Skeletal muscle satellite cell (primary cell): ENCODE measurements at regions not wholly inside any gene's neighbourhood (a gene's known extent, or its start where the extent isn't known, plus 50 kb on each side); places are given as distances from the start of the nearest gene placed in this dataset.

Experiments used
- H3K27me3 ChIP-seq: 2 replicates; pipeline ENCODE4 v1.7.0; 2013; ENCODE audit warnings: low read length; ENCODE audit not compliant: control insufficient read depth, insufficient read depth
- H3K36me3 ChIP-seq: 2 replicates; pipeline ENCODE4 v1.7.0; 2013; ENCODE audit warnings: mild to moderate bottlenecking, control low read depth, low read length; ENCODE audit not compliant: insufficient read depth
- H3K4me1 ChIP-seq: 2 replicates; pipeline ENCODE4 v1.7.0; 2013; ENCODE audit warnings: low read length; ENCODE audit not compliant: control insufficient read depth, insufficient read depth
- H3K4me2 ChIP-seq: 2 replicates; pipeline ENCODE4 v1.7.0; 2013; ENCODE audit warnings: mild to moderate bottlenecking, low read length
- H3K4me3 ChIP-seq: 2 replicates; pipeline ENCODE4 v1.7.0; 2013; ENCODE audit warnings: low read length
- H3K9ac ChIP-seq: 2 replicates; pipeline ENCODE4 v1.7.0; 2013; ENCODE audit warnings: mild to moderate bottlenecking, low read depth, low read length, moderate library complexity
- H3K9me3 ChIP-seq: replicated peaks from 2 replicates; pipeline ENCODE4 v1.7.0; 2013; ENCODE audit warnings: mild to moderate bottlenecking, control low read depth, low read length

DNA sequence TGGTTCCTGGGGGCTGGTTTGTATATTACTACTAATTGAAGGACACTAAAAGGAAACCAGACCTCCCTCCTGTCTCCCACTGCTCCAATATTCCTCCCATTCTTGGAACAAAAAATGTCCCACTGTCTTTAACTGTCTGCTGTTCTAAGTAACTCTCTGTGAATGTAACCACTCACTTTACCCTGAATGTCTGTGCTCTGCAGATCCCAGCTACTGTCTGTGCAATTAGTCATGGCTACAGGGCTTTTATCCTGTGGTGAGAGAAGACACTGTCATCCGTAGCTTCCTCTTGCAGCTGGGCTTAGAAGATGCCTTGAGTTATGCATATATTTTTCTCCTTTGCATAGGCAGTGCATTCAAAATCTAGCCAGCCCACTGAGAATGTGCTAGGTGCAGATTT is 853.8 kb downstream of the CDH8 start:
- no peaks in the 10 kb centered on the region for H3K4me1 ChIP-seq
- H3K27me3 ChIP-seq, result no peaks in the 10 kb centered on the region
- no peak overlapping the region for H3K4me2 ChIP-seq
- no peak overlapping the region for H3K9ac ChIP-seq
- H3K9me3 ChIP-seq, result peaks cover 3% of the 10 kb centered on the region
- H3K4me3 ChIP-seq, result no peak overlapping the region
- H3K36me3 ChIP-seq, result no peaks in the 10 kb centered on the region

DNA sequence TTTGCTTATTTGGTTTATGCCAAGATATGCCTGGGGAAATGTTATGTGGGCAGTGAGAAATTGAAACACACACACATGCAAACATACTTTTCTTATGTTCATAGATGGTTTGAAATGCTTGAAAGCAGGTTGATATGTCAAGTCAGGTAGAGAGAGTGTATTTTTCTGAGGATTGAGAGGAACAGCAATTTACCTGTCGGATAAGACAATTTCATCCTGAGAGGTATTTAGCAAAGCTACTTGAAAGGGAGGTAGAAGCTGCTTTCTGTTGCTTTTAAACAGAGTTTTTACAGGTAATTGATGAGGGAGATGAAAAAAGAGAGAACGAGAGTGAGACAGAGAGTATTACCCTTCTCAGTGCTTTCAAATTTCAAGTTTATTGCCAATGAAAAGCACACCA is 854.3 kb downstream of the CDH8 start:
- no peaks in the 10 kb centered on the region for H3K27me3 ChIP-seq
- peaks cover 3% of the 10 kb centered on the region for H3K9me3 ChIP-seq
- no peak overlapping the region for H3K4me3 ChIP-seq
- no peaks in the 10 kb centered on the region for H3K36me3 ChIP-seq
- H3K4me1 ChIP-seq, result no peaks in the 10 kb centered on the region
- H3K4me2 ChIP-seq, result no peak overlapping the region
- no peak overlapping the region for H3K9ac ChIP-seq

DNA sequence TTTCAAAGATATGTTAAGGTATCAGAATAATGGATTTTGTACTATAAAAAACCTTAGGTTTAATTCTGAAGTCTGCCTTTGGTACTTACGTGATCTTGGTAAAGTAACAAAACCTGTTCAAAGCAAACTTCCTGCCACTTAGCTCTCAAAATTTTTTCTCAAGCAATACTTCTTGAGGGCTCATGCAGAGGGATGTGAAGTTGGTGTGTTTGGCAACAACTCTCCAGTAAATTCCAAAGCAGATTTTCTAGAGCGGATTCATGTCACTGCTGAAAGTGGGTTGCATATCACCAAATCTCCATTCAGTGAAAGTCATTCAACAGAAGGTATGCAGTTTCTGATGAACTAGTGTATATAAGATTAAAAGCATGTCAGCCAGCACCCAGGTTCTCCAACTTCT is 856.7 kb downstream of the CDH8 start:
- Histone ChIP-seq H3K36me3 (no peaks in the 10 kb centered on the region), H3K9me3 (peaks cover 3% of the 10 kb centered on the region), H3K4me2 (no peak overlapping the region), H3K27me3 (no peaks in the 10 kb centered on the region), H3K4me3 (no peak overlapping the region), H3K4me1 (no peaks in the 10 kb centered on the region), H3K9ac (no peak overlapping the region)

DNA sequence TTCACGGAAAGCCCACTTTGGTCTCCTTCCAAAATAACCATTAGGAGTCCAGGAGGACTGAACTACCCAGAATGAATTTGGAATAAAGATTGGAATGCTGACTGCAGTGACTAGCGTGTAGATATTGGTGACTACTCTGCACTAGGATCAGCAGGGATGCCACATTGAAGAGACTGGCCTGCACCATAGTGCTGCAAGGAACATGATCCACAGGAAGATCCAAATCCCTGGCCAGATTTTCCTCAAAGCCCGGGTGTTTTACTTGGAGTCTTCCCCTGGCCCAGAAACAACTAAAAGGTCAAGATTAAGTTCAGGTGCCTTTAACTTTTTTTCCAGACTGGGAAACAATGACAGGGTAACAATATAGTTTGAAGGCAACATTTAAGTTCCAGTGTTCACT is 870.4 kb downstream of the CDH8 start:
- H3K9me3 ChIP-seq, result no peaks in the 10 kb centered on the region
- H3K27me3 ChIP-seq, result no peaks in the 10 kb centered on the region
- H3K4me1 ChIP-seq, result no peaks in the 10 kb centered on the region
- H3K4me2 ChIP-seq, result no peak overlapping the region
- H3K4me3 ChIP-seq, result no peak overlapping the region
- H3K9ac ChIP-seq, result no peak overlapping the region
- no peaks in the 10 kb centered on the region for H3K36me3 ChIP-seq

DNA sequence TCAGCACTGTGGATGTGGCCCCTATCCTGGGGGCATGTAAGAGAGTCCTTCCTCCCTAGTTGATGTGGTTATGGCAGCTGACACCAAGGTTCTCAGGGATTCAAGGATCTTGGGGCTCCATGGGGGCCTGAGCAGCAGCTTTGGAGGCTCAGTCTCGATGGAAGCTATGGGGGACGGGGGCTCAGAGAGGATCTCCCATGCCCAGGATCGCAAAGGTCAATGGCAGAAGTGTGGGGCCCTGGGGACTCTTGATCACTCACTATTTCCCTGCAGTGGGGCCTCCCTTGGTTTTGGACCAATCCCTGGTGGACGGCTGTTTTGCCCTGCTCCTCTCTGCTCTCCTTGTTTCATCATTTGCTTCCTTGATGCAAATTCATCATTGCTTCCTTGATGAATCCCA is 885.9 kb downstream of the CDH8 start:
- Histone ChIP-seq H3K9ac (no peak overlapping the region), H3K4me3 (no peak overlapping the region), H3K4me1 (no peaks in the 10 kb centered on the region), H3K27me3 (no peaks in the 10 kb centered on the region), H3K4me2 (no peak overlapping the region), H3K36me3 (no peaks in the 10 kb centered on the region), H3K9me3 (peaks cover 2% of the 10 kb centered on the region)

DNA sequence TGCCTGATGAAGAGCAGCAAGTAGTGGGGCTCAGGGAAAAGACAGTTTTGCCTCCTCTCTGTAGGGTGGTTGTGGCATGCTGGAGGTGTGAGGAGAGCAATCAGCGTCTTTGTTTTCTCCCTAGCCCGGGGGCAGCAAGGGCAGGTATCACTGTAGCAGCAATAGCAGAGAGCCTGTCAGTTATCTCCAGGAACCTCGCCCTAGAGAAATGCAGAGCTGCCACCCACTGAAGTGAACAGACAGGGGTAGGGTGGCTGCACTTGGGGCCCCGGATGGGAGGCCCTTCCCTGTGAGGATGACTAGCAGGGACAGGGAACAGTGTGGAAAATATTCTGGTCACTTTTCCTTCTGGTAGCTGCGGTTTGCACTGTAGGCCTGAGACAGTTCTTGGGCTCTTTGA is 886.5 kb downstream of the CDH8 start:
- H3K9me3 ChIP-seq, result peaks cover 2% of the 10 kb centered on the region
- H3K9ac ChIP-seq, result no peak overlapping the region
- H3K4me3 ChIP-seq, result no peak overlapping the region
- no peaks in the 10 kb centered on the region for H3K36me3 ChIP-seq
- H3K4me1 ChIP-seq, result no peaks in the 10 kb centered on the region
- H3K27me3 ChIP-seq, result no peaks in the 10 kb centered on the region
- H3K4me2 ChIP-seq, result no peak overlapping the region

DNA sequence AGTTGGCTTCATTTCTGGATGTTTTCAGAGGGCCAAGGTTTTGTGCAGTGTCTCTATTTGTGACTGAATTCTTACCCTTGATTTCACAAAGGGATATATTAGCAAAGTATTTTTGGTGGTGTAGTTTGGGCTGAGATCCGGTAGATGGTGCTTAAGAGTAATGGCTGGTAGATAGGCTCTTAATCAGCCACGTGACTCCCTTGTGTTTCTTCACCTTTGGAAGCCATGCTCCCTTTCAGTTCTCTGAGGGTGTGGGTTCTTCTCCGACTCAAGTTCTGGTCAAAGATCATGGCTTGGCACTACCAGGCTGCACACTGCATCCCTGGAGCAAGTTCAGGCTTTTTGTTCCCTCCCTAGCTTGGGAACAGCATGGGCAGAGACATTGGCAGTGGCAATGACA is 887.3 kb downstream of the CDH8 start:
- no peaks in the 10 kb centered on the region for H3K4me1 ChIP-seq
- no peak overlapping the region for H3K9ac ChIP-seq
- H3K4me2 ChIP-seq, result no peak overlapping the region
- H3K36me3 ChIP-seq, result no peaks in the 10 kb centered on the region
- H3K27me3 ChIP-seq, result no peaks in the 10 kb centered on the region
- no peak overlapping the region for H3K4me3 ChIP-seq
- H3K9me3 ChIP-seq, result peaks cover 2% of the 10 kb centered on the region

DNA sequence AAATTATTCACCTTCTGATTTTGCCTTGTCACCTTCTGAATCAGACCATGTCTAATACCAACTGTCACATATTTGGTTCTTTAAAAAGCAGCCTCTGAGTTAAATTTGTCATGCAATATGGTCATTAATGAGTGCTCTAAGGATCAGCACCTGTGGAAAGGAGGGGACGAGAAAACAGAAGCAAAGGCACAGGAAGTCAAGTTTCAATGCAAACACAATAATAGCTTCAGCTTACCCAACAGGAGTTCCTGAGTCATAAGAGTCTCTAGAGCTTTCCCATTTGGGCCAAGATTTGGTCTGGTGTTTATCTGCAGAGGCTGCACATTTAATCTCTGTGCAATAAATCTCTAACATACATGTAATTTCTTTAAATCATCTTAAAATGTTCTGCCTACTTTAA is 889.8 kb downstream of the CDH8 start:
- Histone ChIP-seq H3K9me3 (peaks cover 2% of the 10 kb centered on the region), H3K4me1 (no peaks in the 10 kb centered on the region), H3K4me3 (no peak overlapping the region), H3K27me3 (no peaks in the 10 kb centered on the region), H3K4me2 (no peak overlapping the region), H3K9ac (no peak overlapping the region), H3K36me3 (no peaks in the 10 kb centered on the region)

DNA sequence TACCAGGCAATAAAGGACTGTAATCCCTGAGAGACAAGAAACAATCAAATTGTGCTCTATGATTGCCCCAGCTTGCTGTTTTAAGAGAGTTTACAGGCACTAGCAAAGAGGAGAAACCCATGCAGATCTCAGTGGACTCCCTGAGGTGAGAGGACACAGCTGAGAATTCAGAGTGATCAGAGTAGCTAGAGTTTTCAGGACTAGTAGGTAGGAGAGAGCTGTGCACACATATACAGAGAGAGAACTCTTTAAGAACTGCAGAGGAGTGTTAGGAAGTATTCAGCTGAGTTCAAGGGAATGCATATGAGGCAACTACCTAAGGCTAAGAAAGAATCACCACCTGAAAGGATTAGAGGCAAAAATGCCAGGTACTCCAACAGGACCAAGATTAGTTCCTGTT is 904.8 kb downstream of the CDH8 start:
- H3K4me1 ChIP-seq, result no peaks in the 10 kb centered on the region

DNA sequence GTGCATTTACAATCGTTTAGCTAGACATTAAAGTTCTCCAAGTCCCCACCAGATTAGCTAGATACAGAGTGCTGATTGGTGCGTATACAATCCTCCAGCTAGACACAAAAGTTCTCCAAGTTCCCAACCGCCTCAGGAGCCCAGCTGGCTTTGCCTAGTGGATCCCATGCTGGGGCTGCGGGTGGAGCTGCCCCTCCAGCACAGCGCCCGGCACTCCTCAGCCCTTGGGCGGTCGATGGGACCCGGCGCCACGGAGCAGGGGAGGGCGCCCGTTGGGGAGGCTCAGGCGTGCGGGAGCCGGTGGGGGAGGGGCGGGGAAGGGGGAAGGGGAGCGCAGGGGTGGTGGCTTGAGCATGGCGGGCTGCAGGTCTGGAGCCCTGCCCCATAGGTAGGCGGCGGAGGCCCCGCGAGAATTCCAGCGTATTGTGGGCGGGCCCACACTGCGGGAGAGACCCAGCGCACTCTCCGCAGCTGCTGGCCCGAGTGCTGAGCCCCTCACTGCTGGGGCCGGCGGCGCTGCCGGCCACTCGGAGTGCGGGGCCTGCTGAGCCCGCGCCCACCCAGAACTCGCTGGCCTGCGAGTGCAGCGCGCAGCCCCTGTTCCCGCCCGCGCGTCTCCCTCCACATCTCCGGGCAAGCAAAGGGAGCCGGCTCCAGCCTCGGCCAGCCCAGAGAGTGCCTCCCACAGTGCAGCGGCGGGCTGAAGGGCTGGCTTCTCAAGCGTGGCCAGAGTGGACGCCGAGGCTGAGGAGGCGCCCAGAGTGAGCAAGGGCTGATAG is 907.5 kb downstream of the CDH8 start:
- Histone ChIP-seq H3K4me1 (no peaks in the 10 kb centered on the region), H3K4me2 (no peak overlapping the region), H3K9ac (no peak overlapping the region), H3K4me3 (no peak overlapping the region), H3K27me3 (no peaks in the 10 kb centered on the region), H3K36me3 (no peaks in the 10 kb centered on the region), H3K9me3 (peaks cover 15% of the 10 kb centered on the region)

More for the DNA sequence above, 904.8 kb downstream of the CDH8 start:
- Histone ChIP-seq H3K27me3 (no peaks in the 10 kb centered on the region), H3K9me3 (peaks cover 13% of the 10 kb centered on the region), H3K4me2 (no peak overlapping the region), H3K36me3 (no peaks in the 10 kb centered on the region), H3K4me3 (no peak overlapping the region), H3K9ac (no peak overlapping the region)

DNA sequence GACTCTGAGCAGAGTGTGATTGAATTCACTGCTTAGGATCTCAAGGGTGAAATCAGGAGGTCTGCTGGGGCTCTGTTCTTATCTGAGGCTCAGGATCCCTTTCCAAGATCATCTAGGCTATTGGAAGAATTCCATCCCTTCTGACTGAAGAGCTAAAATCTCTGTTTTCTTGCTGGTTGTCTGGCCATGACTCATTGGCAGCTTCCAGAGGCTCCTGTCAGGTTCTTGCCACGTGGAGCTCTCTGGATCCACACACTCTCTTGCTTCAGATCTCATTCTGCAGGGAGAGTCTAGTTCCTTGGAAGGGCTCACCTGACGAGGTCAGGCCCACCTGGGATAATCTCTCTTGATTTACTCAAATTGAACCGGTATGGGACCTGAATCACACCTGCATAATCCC is 930.7 kb downstream of the CDH8 start:
- no peaks in the 10 kb centered on the region for H3K27me3 ChIP-seq
- H3K4me3 ChIP-seq, result no peak overlapping the region
- H3K4me2 ChIP-seq, result no peak overlapping the region
- H3K36me3 ChIP-seq, result no peaks in the 10 kb centered on the region
- H3K9me3 ChIP-seq, result no peaks in the 10 kb centered on the region
- no peaks in the 10 kb centered on the region for H3K4me1 ChIP-seq
- no peak overlapping the region for H3K9ac ChIP-seq

DNA sequence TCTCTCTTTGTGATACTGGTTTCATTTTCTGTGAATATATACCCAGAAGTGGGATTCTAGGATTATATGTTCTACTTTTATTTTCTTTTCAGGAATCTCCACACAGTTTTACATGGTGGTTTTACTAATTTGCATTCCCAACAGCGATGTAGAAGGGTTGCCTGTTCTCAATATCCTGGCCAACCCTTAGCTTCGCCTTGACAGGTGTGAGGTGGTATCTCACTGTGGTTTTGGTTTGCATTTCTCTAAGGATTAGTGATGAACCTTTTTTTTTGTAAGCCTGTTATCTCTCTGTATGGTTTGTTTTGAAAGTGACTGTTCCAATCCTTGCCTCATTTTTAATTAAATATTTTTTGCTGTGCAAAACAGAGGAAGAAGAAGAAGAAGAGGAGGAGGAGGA is 937.7 kb downstream of the CDH8 start:
- no peaks in the 10 kb centered on the region for H3K27me3 ChIP-seq
- H3K4me2 ChIP-seq, result no peak overlapping the region
- H3K4me1 ChIP-seq, result no peaks in the 10 kb centered on the region
- peaks cover 3% of the 10 kb centered on the region for H3K9me3 ChIP-seq
- no peak overlapping the region for H3K4me3 ChIP-seq
- H3K36me3 ChIP-seq, result no peaks in the 10 kb centered on the region
- no peak overlapping the region for H3K9ac ChIP-seq
